GM19395 (cell line): ENCODE measurements at regions not wholly inside any gene's neighbourhood (a gene's known extent, or its start where the extent isn't known, plus 50 kb on each side); places are given as distances from the start of the nearest gene placed in this dataset.
"Not testable (repeated sequence)": the region's sequence is repeated elsewhere in the genome, so short reads cannot be mapped to it uniquely, and the experiment has no call there.

Experiments used
- ATAC-seq: cut with Tn5 transposase; IDR thresholded peaks from one replicate; pipeline ENCODE4 v1.9.1; 2021; ENCODE audit warnings: mild to moderate bottlenecking, moderate library complexity; ENCODE audit not compliant: unreplicated experiment

DNA sequence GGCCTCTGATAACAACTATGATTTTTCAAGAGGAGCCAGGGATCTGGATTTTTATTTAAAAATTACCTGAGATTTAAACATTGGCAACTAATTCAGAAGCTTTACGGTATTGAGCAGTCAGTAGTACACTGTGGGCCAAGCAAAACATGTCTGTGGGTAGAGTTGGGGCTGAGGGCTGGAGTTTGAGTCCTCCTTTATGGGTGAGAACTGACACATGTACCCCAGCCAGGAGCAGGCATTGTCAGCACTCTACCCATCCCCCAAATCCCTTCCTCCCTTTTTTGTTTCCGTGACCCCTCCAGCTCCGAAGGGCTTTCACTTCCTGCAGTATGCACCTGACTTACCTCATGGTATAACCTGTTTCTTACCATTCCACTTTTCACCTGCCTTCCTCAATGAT lies 131.4 kb downstream of the SNX5 start:
- ATAC-seq, result no peak

DNA sequence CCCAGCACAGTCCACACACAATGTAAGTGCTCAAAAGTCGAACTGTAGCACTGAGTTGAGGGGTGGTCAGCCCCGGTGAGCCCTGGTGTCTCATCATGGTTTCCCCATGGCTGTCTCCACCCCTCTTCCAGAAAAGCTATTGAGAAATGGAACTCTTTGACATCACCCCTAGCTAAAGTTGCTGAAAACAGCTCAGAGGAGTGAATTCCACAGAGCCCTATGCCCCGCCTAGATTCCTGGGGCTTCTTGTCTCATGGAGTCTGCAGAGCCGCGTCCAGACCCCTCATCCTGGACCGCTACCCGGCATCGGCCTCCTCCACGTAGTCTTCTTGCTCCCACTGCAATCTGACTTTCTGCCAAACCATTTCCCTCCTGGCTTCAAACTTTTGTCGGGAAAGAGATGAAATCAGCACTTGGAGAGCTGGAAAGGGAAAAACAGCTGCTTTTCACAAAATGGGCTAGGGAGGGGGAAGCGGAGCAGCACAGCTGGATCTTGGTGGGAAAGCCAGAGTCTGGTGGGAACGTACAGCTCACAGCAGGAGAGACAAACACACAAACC lies 132.2 kb downstream of the SNX5 start:
- ATAC-seq, result no peak

DNA sequence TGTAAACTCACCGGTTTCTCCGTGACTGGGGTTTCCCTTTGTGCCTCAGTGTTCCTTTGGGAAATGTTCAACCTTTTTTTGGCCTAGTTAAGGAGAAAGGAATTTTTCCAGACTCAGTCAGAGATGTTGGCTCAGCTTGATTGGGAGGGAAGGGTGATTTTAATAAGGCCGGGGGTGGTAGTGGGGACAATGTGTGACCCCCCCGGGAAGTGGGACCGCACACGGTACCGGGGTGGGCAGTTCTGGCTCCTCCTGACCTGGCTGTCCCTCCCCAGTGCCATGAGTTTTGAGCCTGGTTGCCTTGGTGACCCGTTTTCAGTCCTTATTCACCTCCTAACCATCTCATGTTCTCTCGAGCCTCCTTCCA lies 132.7 kb downstream of the SNX5 start:
- no peak for ATAC-seq

DNA sequence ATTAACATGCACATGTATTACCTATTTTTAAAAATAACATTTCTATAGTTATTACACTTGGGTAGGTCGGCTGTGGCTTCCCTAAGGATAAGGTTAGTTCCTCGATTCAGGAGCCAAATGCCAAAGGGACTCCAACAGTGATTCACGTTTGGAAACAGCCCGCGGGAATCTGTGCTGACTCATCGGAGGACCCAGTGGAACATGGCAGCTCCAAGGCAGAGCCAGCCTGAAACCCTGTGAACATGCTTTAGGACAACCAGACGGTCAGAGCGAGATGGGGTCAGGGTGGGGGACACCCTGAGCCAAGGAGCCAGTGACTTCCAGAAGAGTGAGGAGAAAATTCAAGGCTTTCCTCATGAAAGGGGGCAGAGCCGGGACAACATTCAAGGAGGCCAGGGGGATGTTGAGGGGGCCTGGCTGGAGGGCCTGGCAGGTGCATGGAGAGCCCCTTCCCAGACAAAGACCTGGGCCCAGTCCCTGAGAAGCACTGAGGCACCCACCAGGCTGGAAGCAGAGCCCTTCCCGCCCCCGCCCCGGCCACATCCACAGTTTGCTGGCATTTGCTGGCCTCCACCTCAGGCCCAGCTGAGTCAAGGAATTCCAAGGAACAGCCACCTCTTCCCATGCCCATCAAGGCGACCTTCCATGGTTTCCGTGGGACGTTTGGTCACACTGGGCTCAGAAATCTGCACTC lies 133.2 kb downstream of the SNX5 start:
- ATAC-seq, result no peak

DNA sequence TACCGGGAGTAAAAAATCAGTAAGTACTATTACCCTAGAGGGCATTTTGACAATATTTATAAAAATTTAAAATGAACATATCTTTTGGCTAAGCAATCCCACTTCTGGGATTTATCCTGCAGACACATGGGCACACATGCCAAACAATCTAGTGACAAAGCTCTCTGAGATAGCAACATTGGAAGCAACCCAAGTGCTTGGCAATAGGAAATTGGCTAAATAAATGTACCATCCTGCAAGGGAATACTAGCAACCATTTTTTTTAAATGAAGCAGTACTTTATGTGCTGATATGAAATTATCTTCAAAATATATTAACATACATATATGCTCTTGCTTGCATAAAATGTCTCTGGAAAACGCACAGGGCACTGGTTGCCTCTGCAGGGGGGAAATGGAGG lies 133.8 kb downstream of the SNX5 start:
- no peak for ATAC-seq

DNA sequence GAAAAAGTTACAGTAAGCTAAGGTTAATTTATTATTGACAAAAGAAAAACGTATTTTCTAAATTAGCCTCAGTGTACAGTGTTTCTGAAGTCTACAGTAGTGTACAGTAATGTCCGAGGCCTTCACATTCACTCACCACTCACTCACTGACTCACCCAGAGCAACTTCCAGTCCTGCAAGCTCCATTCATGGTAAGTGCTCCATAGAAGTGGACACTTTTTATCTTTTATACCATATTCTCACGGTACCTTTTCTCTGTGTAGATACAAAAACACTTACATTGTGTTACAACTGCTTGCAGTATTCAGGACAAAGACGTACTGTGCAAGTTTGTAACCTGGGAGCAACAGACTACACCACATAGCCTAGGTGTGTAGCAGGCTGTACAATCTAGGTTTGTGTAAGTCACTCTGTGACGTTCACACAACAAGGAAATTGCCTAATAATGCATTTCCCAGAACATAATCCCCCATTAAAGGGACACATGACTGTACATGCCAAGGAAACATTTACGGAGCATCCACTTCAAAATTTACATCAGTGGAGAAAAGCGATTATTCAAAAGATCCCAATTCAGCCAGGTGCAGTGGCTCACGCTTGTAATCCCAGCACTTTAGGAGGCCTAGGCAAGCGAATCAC lies 133.4 kb downstream of the BANF2 start:
- no peak for ATAC-seq

DNA sequence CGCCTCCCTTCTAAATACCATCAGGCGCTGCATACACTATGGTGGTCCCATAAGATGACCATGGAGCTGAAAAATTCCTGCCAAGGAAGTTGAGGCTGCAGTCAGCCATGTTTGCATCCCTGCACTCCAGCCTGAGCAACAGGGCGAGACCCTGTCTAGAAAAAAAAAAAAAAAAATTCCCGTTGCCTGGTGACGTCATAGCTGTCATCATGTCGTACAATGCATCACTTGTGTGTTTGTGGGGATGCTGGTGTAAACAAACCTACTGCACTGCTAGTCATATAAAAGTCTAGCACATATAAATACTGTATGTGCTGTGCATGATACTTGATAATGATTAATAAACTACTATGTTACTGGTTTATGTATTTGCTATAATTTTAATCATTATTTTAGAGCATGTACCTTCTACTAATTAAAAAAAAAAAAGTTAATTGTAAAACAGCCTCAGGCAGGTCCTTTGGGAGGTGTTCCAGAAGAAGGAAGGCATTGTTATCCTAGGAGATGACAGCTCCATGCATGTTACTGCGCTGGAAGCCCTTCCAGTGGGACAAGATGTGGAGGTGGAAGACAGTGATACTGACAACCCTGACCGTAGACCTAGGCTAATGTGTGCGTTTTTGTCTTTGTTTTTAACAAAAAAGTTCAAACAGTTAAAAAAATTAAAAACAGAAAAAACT lies 132.6 kb downstream of the BANF2 start:
- ATAC-seq, result no peak

DNA sequence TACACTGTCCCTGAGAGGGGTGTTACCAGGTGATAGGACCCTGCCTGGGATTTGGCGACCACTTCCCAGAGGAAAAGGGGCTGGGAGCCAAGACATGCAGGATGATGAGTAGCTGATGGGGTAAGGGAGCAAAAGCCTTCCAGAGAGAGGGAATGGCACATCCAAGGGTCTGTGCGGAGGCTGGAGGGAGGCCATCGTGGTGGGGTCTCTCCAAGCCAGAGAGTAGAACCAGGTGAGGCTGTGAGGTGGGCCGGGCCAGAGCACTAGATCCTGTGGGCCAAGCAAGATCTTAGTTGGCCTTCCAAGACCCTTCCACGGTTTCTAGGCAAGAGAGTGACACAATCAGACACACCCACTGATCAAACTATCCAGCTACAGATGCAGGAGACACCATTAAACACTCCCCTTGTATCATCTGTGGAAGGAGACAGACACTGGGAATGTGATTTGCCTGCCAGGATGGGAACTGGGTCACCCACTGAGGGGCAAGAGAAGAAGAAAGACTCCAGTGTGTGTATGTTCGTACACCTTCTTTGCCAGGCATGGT lies 128.9 kb downstream of the BANF2 start:
- no peak for ATAC-seq

DNA sequence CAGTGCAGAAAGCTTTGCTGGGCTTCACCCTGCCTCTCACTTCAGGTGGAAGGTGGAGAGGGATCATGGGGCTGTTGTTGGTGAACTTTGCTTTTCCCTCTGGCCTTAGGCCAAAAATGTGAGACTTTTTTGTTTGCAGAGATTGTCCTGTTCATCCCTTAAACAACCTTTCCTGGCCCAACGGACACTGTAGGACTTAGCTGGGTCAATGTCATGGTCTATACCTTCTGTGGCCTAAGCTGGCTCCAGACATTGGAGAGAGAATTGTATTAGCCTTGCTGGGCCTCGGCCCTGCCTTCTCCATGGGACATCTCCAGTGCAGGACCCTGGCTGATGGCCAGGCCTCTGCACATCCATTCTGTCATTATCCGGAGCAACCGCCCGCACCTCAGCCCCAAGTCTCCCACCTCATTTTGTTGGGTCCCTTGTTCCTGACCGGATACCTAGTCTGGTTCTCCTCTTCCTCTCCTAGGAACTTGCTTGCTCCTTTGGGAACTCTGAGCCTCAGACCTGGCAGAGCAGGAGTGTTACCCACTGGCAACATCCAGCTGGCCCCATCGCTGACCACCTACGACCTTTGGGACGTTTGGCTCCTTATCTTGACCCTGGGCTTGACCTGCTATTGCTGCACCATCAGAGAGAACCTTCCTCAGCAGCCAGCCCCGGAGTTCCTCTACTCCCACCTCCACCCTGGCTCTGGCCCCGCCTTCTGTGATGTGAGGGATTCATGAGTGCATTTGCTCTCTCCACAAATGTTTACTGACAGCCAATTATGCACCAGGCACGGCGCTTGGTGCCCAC lies 128.2 kb downstream of the BANF2 start:
- no peak for ATAC-seq

DNA sequence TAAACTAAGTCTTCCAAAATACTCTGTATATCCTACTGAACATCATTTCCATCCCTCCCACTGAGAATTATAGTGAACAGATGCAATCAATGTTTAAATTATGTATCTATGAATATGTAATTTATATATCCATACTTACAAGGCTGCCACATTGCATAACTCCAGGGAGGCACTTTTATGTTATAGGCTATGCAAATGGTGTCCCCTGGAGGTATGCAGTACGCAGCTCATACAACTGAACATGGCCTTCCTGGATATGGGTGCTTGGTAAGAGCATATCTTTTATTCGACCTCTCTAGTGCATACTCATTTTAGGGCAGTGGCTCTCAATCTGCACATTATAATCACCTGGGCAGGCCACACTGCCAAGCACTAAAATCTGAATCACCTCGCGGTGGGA lies 127.3 kb downstream of the BANF2 start:
- ATAC-seq, result no peak

DNA sequence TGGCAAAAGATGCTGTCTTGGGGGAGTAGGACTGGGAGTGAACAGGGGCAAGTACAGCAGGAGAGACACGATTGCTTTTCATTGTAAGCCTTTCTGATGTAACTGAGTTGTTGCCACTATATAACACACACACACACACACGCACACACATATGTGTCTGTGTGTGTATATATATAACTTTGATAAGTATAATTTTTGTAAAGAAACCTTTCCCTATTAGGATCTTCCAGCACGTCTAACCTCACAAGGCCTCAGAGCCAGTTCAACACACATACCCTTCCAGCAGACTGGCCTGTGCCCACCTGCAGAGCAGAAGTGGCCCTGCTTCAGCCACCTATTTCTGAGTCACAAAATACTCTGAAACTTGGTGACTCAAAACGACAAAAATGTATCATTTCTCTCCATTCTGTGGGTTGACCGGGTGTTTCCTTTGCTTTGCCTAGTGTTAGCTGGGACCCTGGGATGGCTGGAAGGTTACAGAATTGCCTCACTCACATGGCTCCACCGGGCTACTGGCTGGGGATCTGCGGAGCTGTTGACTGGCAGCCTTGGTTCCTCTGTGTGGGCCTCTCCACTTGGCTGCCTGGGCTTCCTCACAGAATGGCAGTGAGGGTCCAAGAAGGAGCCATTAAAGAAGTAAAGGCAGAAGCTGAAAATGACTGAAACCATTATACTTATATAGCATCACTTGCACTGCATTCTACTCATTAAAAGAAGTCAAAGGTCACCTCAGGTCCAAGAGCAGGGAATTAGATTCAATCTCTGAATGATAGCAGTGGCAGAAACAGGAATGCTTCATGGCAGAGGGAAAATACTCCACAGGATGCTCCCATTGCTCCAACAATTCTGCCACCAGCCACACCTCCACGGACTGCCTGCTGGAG lies 126.4 kb downstream of the BANF2 start:
- peak; percentile 90 for ATAC-seq

DNA sequence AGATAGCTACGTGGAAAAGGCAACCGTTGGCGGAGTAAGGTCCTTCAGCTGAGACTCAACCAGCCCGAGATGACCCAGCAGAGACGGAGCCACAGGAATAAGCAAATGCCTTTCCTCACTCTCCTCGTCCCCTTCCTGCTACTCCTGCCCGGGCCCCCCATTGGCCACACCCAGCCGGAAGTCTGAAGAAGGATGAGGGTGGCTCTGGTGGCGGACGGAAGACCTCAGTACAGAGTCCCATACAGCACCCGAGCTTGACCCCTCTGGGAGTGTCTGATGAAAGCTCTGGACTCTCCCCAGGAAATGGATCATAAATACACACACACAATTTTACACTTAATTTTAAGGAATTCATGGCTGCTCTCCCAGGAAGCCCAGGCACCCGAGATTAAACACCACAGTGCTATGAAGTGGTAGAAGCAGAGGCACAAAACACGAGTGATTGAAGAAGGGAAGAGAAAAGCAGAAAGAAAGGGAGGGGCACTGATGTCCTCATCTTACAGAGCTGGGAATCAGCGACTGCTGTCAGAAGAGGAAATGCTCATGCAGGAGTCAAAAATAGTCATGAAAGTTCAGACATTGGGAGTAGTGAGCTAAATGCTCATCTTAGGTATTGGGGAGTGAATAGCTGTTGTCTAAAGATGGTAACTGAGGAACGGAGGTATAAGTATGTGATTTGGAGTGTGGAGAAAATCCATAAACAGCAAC lies 125.6 kb downstream of the BANF2 start:
- ATAC-seq, result peak; percentile 12

DNA sequence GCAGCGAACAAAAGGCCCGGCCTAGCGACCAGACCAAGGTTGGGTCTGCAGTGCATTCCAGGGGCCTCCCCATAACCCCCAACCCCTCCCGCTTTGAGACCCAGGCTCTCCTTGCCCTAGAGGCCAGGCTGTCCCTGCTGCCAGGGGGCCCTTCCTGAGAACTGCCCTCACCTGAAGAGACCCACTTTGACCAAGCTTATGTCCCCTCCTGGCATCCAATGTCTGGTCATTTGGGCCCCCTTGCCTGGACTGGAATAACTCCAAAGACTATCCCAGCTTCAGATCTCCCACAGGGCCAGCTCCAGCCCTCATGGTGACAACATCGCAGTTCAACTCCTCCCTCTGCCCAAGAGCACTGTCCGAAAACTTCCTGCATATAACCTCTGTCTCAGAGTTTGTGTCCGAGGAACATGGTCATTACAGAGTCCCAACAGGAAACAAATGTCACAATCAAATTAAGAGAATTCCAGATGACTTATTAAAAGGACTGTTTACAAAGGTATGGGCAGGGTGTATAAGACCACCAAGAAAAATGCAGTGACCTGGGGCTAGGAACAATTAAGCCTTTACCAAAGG lies 125.0 kb downstream of the BANF2 start:
- ATAC-seq, result no peak

DNA sequence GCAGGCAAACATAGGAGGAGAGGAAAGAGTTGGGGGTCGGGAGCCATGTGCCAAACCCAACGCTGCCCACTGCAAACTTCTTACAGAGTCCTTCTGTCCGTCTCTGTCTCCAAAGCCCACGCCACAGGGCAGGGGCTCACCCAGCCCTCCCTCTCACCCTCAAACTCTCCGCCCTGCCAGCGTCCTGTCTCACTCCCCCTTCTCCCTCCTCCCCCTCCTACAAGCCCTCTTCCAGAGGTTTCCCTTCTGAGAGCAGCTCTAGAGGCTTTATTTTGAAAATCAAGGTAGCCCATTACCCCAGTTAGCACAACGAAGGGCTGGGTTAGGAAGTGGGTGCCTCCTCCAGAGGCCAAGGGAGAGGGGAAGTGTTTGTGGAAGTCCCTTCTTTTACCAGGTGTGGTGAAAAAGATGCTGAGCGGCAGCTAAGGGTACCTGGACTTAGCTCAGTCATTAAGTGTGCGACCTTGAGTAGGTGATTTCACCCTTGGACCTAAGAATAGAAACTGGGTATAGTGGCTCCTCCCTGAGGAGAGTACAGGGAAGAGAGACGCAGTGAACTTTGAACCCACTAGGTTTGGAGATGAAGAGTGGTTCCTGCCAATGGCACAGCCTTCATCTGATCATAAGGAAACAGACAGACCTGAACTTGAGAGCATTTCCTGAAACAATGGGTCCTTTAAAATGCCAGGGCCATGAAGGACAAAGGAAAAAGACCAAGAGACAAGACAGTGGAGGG lies 123.8 kb downstream of the BANF2 start:
- ATAC-seq, result no peak

DNA sequence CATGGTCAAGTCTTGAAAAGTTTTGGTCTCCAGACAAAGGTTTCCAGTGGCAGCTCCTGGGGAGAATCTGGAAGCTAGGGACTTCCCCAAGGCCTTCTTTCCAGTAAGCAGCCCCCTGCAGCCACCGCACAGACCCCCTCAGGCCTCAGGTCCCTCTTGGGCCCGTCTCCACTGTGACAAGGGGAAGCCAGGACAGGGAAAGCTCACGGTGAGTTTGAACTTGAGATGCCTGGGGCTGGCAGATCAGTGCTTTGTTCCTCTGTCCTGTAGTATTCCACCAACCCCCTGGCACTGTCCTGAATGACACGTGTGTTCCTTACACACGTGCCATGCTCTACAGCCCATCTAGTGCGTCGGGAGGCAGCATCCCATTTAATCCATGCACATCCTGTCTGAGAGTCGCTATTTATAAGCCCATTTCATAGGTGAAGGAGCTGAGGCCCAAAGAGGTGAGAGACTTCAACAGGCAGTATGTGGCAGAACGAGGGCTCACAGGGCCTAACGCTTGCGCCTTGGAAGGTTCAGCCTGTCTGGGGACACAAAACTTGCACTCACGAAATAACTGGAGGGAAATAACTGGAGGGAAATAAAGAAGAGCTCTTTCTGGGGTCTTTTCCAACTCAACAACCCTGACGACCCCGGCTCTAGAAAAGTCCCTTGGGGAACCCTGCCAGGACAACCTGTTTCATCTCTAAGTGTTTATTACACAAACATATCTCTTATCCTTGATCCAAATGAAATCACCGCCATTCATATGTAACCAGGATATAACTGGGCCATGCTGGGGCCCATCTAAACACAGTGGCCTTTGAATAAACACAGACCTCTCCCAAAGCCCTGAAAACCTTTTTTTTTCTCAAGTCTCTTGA lies 123.0 kb downstream of the BANF2 start:
- ATAC-seq, result no peak

DNA sequence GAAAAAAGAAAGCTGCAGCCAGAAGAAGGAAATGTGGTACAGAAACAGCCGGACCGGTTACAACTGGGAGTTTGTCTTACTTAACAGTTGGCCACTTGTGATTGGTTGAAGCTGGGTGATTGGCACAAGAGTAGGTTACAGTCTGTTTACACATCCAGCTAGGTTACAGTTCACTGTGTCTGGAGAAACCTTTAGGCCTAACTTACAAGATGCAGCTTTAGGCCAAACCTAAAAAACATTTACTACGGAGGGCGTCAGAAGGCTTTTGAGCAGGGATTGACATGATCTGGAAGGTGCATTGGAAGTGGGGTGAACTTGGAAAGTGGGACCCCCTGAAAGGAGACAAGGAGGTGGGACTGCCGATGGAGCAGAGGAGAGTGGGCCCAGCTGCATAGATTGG lies 122.3 kb downstream of the BANF2 start:
- ATAC-seq, result no peak

DNA sequence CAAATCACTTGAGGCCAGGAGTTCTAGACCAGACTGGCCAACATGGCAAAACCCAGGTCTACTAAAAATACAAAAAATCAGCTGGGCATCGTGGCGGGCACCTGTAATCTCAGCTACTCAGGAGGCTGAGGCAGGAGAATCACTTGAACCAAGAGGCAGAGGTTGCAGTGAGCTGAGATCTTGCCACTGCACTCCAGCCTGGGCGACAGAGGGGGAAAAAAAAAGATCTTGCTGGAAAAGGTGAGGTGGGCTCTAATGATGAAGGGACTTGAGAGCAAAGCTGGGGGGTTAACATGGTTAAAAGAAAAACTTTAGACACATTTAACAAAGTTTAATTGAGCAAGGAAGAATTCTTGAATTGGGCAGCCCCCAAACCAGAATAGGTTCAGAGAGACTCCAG lies 121.8 kb downstream of the BANF2 start:
- not testable (repeated sequence) for ATAC-seq
